OCI-LY3 (cell line): ENCODE measurements at regions not wholly inside any gene's neighbourhood (a gene's known extent, or its start where the extent isn't known, plus 50 kb on each side); places are given as distances from the start of the nearest gene placed in this dataset.

Experiments
- H2AFZ ChIP-seq: fragments of 200-600, 300-600 bp; shearing (Covaris generic); 2 replicates; pipeline ENCODE4 v1.6.0; 2014; ENCODE audit warnings: antibody characterized with exemption, low read depth, low read length
- H3K27ac ChIP-seq: fragments of 200-600, 300-600 bp; sonication (generic); 2 replicates; pipeline ENCODE4 v1.5.1; 2014; ENCODE audit warnings: mild to moderate bottlenecking, low read length, moderate library complexity, mixed read lengths
- H3K27me3 ChIP-seq: fragments of 200-600, 300-600 bp; sonication (generic); 2 replicates; pipeline ENCODE4 v1.6.1; 2014; ENCODE audit warnings: low read depth, low read length, mixed read lengths
- H3K36me3 ChIP-seq: fragments of 200-600, 300-600 bp; sonication (generic); replicated peaks from 2 replicates; pipeline ENCODE3; 2014; ENCODE audit warnings: low read depth, low read length, mixed read lengths
- H3K4me1 ChIP-seq: fragments of 300-600, 200-600 bp; sonication (generic); 2 replicates; pipeline ENCODE4 v1.6.1; 2014; ENCODE audit warnings: low read length, mixed read lengths
- H3K4me2 ChIP-seq: fragments of 200-600, 300-600 bp; sonication (generic); 2 replicates; pipeline ENCODE4 v1.6.1; 2014; ENCODE audit warnings: low read length, mixed read lengths
- H3K4me3 ChIP-seq: fragments of 300-600, 200-600 bp; sonication (generic); 2 replicates; pipeline ENCODE4 v1.5.1; 2014; ENCODE audit warnings: antibody characterized with exemption, mild to moderate bottlenecking, low read length, moderate library complexity
- H3K79me2 ChIP-seq: fragments of 300-600, 200-600 bp; shearing (Covaris generic); 2 replicates; pipeline ENCODE4 v1.6.1; 2014; ENCODE audit warnings: mild to moderate bottlenecking, low read length, mixed read lengths
- H3K9ac ChIP-seq: fragments of 300-600, 200-600 bp; shearing (Covaris generic); 2 replicates; pipeline ENCODE4 v1.6.0; 2014; ENCODE audit warnings: mild to moderate bottlenecking, low read length, moderate library complexity
- H3K9me3 ChIP-seq: fragments of 200-600, 300-600 bp; shearing (Covaris generic); 2 replicates; pipeline ENCODE4 v1.6.1; 2014; ENCODE audit warnings: low read length, mixed read lengths; ENCODE audit not compliant: insufficient read depth
- H4K20me1 ChIP-seq: fragments of 200-600, 300-600 bp; sonication (generic); 2 replicates; pipeline ENCODE4 v1.6.1; 2016; ENCODE audit warnings: low read length, mixed read lengths; ENCODE audit not compliant: insufficient read depth
- EZH2phosphoT487 ChIP-seq: fragments of 200-600 bp; shearing (Covaris generic); IDR thresholded peaks from 2 replicates; pipeline ENCODE4 v1.6.1; 2018; ENCODE audit warnings: antibody characterized with exemption, mixed run types, low read depth
- TF ChIP-seq, protein P1 (sequence below): fragments of 200-600, 300-600 bp; sonication (generic); IDR thresholded peaks from 2 replicates; pipeline ENCODE4 v1.5.1; 2014; ENCODE audit warnings: antibody characterized with exemption, low read length, low read depth

DNA sequence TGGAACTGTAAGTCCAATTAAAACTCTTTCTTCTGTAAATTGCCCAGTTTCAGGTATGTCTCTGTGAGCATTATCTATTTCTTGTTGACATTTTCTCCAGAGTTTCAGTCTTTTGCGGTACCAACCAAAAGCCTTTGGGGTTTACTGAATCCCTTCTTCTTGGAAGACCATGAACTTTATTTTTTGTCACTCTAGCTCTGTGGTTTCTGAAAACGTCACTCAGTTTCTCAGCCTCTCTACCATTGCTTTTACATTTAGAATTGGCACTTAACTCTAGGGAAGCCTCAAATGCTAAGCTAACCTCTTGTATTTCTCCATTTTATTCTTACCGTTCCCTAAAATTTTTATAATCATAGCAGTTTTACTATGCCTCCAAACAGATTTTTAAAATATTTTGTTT is 237.6 kb downstream of the CSNK2A3 start:
- Histone ChIP-seq H2AFZ (no peak overlapping the region), H3K9ac (no peak overlapping the region), H3K79me2 (no peaks in the 10 kb centered on the region), H3K4me3 (no peak overlapping the region), H4K20me1 (no peaks in the 10 kb centered on the region), H3K27me3 (no peaks in the 10 kb centered on the region), H3K9me3 (0 out of 2 replicates have a peak, but pooled peaks cover 10% of the 10 kb centered on the region), H3K27ac (no peak overlapping the region), H3K4me1 (0 out of 2 replicates have a peak, but pooled peaks cover 4% of the 10 kb centered on the region), H3K36me3 (no peaks in the 10 kb centered on the region), H3K4me2 (no peak overlapping the region)
- TF ChIP-seq, protein P1, sequence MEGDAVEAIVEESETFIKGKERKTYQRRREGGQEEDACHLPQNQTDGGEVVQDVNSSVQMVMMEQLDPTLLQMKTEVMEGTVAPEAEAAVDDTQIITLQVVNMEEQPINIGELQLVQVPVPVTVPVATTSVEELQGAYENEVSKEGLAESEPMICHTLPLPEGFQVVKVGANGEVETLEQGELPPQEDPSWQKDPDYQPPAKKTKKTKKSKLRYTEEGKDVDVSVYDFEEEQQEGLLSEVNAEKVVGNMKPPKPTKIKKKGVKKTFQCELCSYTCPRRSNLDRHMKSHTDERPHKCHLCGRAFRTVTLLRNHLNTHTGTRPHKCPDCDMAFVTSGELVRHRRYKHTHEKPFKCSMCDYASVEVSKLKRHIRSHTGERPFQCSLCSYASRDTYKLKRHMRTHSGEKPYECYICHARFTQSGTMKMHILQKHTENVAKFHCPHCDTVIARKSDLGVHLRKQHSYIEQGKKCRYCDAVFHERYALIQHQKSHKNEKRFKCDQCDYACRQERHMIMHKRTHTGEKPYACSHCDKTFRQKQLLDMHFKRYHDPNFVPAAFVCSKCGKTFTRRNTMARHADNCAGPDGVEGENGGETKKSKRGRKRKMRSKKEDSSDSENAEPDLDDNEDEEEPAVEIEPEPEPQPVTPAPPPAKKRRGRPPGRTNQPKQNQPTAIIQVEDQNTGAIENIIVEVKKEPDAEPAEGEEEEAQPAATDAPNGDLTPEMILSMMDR, result no peak
- no peak for TF ChIP-seq EZH2phosphoT487

DNA sequence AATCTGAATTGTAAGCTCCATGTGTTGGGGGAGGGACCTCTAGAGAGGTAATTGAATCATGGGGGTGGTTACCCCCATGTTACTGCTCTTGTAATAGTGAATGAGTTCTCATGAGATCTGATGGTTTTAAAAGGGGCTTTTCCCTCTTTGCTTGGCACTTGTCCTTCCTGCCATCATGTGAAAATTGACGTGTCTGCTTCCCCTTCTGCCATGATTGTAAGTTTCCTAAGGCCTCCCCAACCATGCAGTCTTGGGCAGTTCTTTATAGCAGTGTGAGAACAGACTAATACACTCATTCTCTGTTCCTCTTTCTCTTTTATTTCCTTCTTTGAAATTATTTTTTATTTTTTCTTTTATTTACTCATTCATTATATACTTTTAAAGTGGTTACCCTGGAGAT is 239.4 kb downstream of the CSNK2A3 start:
- no peak overlapping the region for H3K27ac ChIP-seq
- H2AFZ ChIP-seq, result no peak overlapping the region

DNA sequence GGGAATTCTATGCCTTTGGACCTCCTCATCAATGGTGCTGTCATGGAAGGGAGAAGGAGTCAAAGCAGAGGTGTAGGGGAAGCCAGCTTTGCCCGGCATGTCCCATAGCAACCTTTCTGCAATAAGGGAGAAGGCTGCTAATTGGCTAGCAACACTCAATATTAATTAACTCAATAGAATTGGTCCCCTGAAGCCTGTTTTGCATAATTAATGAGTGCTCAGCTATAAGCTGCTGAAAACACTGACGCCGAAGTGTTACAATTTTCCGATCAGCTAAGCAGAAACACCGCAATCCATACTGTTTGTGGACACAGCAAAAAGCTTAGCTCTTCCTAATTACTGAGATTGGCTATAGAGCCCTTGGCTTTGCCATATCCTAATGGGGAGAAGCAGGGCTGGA is 245.0 kb downstream of the CSNK2A3 start:
- no peaks in the 10 kb centered on the region for H3K27me3 ChIP-seq
- H4K20me1 ChIP-seq, result no peaks in the 10 kb centered on the region
- TF ChIP-seq, protein P1, result no peak
- no peak for TF ChIP-seq EZH2phosphoT487

More for the DNA sequence above, 239.4 kb downstream of the CSNK2A3 start:
- 0 out of 2 replicates have a peak, but pooled peaks cover 4% of the 10 kb centered on the region for H3K4me1 ChIP-seq
- no peak overlapping the region for H3K4me3 ChIP-seq
- no peak for TF ChIP-seq EZH2phosphoT487
- TF ChIP-seq, protein P1, result no peak
- H3K79me2 ChIP-seq, result no peaks in the 10 kb centered on the region
- H3K9ac ChIP-seq, result no peak overlapping the region
- no peak overlapping the region for H3K4me2 ChIP-seq
- H3K36me3 ChIP-seq, result no peaks in the 10 kb centered on the region
- H3K27me3 ChIP-seq, result no peaks in the 10 kb centered on the region
- no peaks in the 10 kb centered on the region for H4K20me1 ChIP-seq
- 0 out of 2 replicates have a peak, but pooled peaks cover 10% of the 10 kb centered on the region for H3K9me3 ChIP-seq

DNA sequence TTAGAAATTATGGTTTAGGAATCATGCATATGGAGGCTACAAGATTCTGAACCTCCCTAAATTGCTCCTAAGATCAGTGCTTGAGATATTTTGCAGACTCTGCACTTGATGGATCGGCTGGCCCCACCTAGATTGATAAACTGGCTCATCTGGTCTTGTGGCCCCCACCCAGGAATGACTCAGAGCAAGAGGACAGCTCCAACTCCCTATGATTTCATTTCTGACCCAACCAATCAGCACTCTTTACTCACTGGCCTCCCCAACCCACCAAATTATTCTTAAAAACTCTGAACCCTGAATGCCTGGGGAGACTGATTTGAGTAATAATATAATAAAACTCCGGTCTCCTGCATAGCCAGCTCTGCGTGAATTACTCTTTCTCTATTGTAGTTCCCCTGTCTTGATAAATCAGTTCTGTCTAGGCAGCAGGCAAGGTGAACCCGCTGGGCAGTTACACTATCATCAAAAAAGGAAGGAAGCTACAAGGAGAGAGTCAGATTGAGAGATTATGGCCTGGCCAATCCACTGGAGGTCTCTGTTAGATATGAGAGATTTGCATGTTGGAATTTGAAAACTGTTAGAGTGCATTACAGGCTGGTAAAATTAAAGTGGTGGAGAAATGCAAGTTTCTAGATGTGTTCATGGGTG is 245.8 kb downstream of the CSNK2A3 start:
- Histone ChIP-seq H3K4me3 (no peak overlapping the region), H3K9ac (no peak overlapping the region), H3K4me1 (no peaks in the 10 kb centered on the region), H3K36me3 (no peaks in the 10 kb centered on the region), H3K4me2 (no peak overlapping the region), H2AFZ (no peak overlapping the region), H4K20me1 (no peaks in the 10 kb centered on the region), H3K27me3 (no peaks in the 10 kb centered on the region), H3K79me2 (no peaks in the 10 kb centered on the region), H3K27ac (no peak overlapping the region), H3K9me3 (no peaks in the 10 kb centered on the region; the same call in 1 of the 2 replicates)
- TF ChIP-seq, protein P1, result no peak
- no peak for TF ChIP-seq EZH2phosphoT487

More for the DNA sequence above, 245.0 kb downstream of the CSNK2A3 start:
- Histone ChIP-seq H3K4me1 (no peaks in the 10 kb centered on the region), H3K9ac (no peak overlapping the region), H3K4me3 (no peak overlapping the region), H3K9me3 (peaks cover 6% of the 10 kb centered on the region; the same call in 1 of the 2 replicates), H2AFZ (no peak overlapping the region), H3K36me3 (no peaks in the 10 kb centered on the region), H3K4me2 (no peak overlapping the region), H3K27ac (no peak overlapping the region), H3K79me2 (no peaks in the 10 kb centered on the region)
